ENCODE measurements at regions not wholly inside any gene's neighbourhood (a gene's known extent, or its start where the extent isn't known, plus 50 kb on each side); places are given as distances from the start of the nearest gene placed in this dataset.

DNA sequence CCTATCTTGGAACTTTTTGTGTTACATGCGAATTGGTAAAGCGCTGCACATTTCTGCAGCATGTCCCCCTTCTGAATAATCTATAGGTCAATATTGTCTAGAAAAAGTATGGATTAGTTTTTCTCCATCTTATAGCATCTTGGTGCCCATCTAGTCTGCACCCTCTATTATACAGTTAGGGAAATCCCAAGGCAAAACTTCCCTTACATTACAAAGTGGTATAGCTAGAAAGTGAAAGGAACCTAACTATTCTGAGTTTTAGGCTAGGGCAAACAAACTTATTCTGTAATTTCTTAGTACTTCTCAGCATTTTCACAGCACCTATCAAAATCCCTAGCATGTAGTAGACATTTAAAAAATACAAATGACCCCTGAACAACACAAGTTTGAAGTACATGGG is 133.5 kb upstream of the CCDC28A start:
- CTCF ChIA-PET, result interaction anchor here (1.3 to 2.1 kb wide), 3 partner anchors 11 to 52 kb away, joined by 5 to 14 read pairs (median 8); no protein-coding TSS in a partner anchor
- no peak overlapping the region for H2AFZ ChIP-seq (ENCODE audit: low read depth, low read length)
- intact Hi-C loops (cut with micrococcal nuclease), result no loop called here

More for the DNA sequence above, 133.5 kb upstream of the CCDC28A start:
- POLR2A ChIA-PET, result no interaction called here
- H3K4me2 ChIP-seq (ENCODE audit: insufficient read depth, low read length), result no peak overlapping the region
- no TSS peak for BruUV-seq (replicated peaks)
- TF ChIP-seq GATA2 (IDR thresholded peaks at IDR 0.05; ENCODE audit: insufficient read depth, insufficient read length, low read depth, low read length) (no peak), EZH2 (IDR thresholded peaks at IDR 0.05; ENCODE audit: borderline replicate concordance, low read depth, low read length, severe bottlenecking) (no peak), POLR2AphosphoS5 (IDR thresholded peaks at IDR 0.05; ENCODE audit: insufficient read depth, low read depth, low read length) (no peak), POLR2A (IDR thresholded peaks at IDR 0.05; ENCODE audit: low read depth, low read length) (no peak), FOS (IDR thresholded peaks at IDR 0.05; ENCODE audit: borderline replicate concordance, insufficient read depth, low read length) (no peak), MYC (IDR thresholded peaks at IDR 0.05; ENCODE audit: low read depth, low read length) (no peak), MAX (IDR thresholded peaks at IDR 0.05; ENCODE audit: insufficient read depth, insufficient read length) (no peak), JUN (IDR thresholded peaks at IDR 0.05; ENCODE audit: borderline replicate concordance, insufficient read depth, insufficient read length, low read depth) (no peak), CTCF (IDR thresholded peaks at IDR 0.05; ENCODE audit: extremely low read depth in 1 of 2, insufficient read depth in 1 of 2, low read depth in 1 of 2, low read length in 2 of 2) (no peak)
- H3K27me3 ChIP-seq (ENCODE audit: control insufficient read depth in 2 of 2, insufficient read depth in 2 of 2, low read length in 2 of 2), result no peaks in the 10 kb centered on the region
- no peaks in the 10 kb centered on the region for H3K9me1 ChIP-seq (replicated peaks; ENCODE audit: control insufficient read depth, extremely low read depth, insufficient read depth, low read length)
- dilution Hi-C loops (cut with MboI; ENCODE audit: extremely low pct_ligation_motif_present, low sequenced_read_pairs), result no loop called here
- DNase-seq (ENCODE audit: low read depth, low spot score) (no peak), FAIRE-seq (no peak)
- H3K27ac ChIP-seq (ENCODE audit: insufficient read depth, low read depth, low read length), result no peak overlapping the region
- H4K20me1 ChIP-seq (replicated peaks; ENCODE audit: control insufficient read depth, extremely low read depth, insufficient read depth, low read length), result no peaks in the 10 kb centered on the region
- no peak overlapping the region for H3K4me3 ChIP-seq (replicated peaks in 1 of 3; ENCODE audit: insufficient read depth in 1 of 3, low read depth in 1 of 3, low read length in 3 of 3)
- H3K79me2 ChIP-seq (ENCODE audit: control insufficient read depth, insufficient read depth, low read length), result peaks cover 35% of the 10 kb centered on the region
- H3K36me3 ChIP-seq (ENCODE audit: control insufficient read depth in 2 of 2, extremely low read depth in 1 of 2, insufficient read depth in 2 of 2, low read length in 2 of 2), result no peaks in the 10 kb centered on the region
- no peaks in the 10 kb centered on the region for H3K9me3 ChIP-seq (replicated peaks; ENCODE audit: control insufficient read depth, insufficient read depth, low read length)
- no peak overlapping the region for H3K9ac ChIP-seq (replicated peaks; ENCODE audit: extremely low read depth, insufficient read depth, low read length)
- peaks cover 2% of the 10 kb centered on the region for H3K4me1 ChIP-seq (ENCODE audit: control insufficient read depth, extremely low read depth, insufficient read depth, low read length)

Data from endothelial cell of umbilical vein (primary cell).